HUES6 (cell line): ENCODE measurements at regions not wholly inside any gene's neighbourhood (a gene's known extent, or its start where the extent isn't known, plus 50 kb on each side); places are given as distances from the start of the nearest gene placed in this dataset.
"Not testable (repeated sequence)": the region's sequence is repeated elsewhere in the genome, so short reads cannot be mapped to it uniquely, and the experiment has no call there.

Source experiments
- H3K27ac ChIP-seq: 2 replicates; pipeline ENCODE4 v1.7.0; 2013; ENCODE audit warnings: low read depth, mild to moderate bottlenecking, low read length, inconsistent platforms
- H3K27me3 ChIP-seq: 2 replicates; pipeline ENCODE4 v1.6.1; 2013; ENCODE audit warnings: low read length; ENCODE audit not compliant: control insufficient read depth, insufficient read depth
- H3K36me3 ChIP-seq: 2 replicates; pipeline ENCODE4 v1.6.1; 2013; ENCODE audit warnings: low read length; ENCODE audit not compliant: control insufficient read depth, insufficient read depth
- H3K4me1 ChIP-seq: 2 replicates; pipeline ENCODE4 v1.6.1; 2013; ENCODE audit warnings: low read length; ENCODE audit not compliant: control insufficient read depth, insufficient read depth
- H3K4me3 ChIP-seq: 2 replicates; pipeline ENCODE4 v1.5.1; 2013; ENCODE audit warnings: low read depth, low read length
- H3K9ac ChIP-seq: one replicate; pipeline ENCODE4 v1.6.1; 2013; ENCODE audit warnings: mild to moderate bottlenecking, low read length
- H3K9me3 ChIP-seq: 2 replicates; pipeline ENCODE4 v1.6.1; 2013; ENCODE audit warnings: low read depth, low read length; ENCODE audit not compliant: control insufficient read depth, insufficient read depth

DNA sequence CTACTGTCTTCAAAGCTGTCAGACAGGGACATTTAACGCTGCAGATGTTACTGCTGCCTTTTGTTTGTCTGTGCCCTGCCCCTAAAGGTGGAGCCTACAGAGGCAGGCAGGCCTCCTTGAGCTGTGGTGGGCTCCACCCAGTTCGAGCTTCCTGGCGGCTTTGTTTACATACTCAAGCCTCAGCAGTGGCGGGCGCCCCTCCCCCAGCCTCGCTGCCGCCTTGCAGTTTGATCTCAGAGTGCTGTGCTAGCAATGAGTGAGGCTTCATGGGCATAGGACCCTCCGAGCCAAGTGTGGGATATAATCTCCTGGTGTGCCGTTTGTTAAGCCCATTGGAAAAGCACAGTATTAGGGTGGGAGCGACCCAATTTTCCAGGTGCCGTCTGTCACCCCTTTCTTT, 609.8 kb upstream of the MDGA2 start:
- peaks cover 14% of the 10 kb centered on the region for H3K9me3 ChIP-seq
- H3K27me3 ChIP-seq, H3K4me1 ChIP-seq, H3K9ac ChIP-seq, H3K4me3 ChIP-seq, H3K36me3 ChIP-seq, H3K27ac ChIP-seq: not testable (repeated sequence)

DNA sequence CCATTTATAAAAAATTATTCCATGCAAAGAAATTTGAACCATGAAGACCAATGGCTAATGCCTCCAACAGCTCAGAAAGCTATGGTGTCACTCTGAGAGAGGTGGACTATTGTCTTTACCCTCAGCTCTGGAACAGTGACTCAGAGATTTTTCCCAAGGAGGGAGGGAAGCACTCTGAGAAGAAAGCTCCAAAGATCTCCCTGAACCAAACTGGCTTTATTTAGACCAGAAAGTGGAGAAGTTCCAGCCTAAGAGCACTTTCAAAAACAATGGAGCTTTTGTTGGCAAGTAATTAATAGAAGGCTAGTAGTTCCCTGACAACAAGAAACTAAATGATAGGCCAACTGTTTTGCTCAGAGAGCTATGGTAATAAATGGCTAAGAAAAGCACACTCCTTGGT, 599.9 kb upstream of the MDGA2 start:
- no peaks in the 10 kb centered on the region for H3K36me3 ChIP-seq
- no peaks in the 10 kb centered on the region for H3K9me3 ChIP-seq
- H3K9ac ChIP-seq = no peak overlapping the region
- H3K4me3 ChIP-seq = no peak overlapping the region
- peaks cover 37% of the 10 kb centered on the region for H3K4me1 ChIP-seq
- H3K27ac ChIP-seq = no peak overlapping the region
- H3K27me3 ChIP-seq = no peaks in the 10 kb centered on the region

DNA sequence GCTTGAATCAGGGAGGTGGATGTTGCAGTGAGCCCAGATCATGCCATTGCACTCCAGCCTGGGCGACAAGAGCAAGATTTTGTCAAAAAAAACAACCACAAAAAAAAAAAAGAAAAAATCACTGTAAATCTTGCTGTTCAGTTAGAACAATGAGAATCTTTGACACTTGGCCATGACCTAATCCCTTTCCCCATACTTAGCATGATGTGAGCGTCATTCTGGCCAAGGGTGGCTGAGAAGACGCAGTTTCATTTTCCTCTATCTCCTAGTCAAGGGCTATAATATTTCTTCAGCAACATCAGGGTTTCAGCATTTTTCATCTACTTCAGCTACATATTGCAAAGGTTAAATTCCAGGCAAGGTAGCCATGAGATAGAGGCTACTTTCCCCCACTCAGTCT, 599.4 kb upstream of the MDGA2 start:
- Histone ChIP-seq H3K36me3 (no peaks in the 10 kb centered on the region), H3K4me3 (no peak overlapping the region), H3K9me3 (no peaks in the 10 kb centered on the region), H3K9ac (no peak overlapping the region), H3K4me1 (peaks cover 42% of the 10 kb centered on the region), H3K27ac (no peak overlapping the region), H3K27me3 (no peaks in the 10 kb centered on the region)

GRCh38 chr14:48267926-48268325, 592.5 kb upstream of the MDGA2 start:
- Histone ChIP-seq H3K4me1 (peaks cover 27% of the 10 kb centered on the region), H3K36me3 (peaks cover 11% of the 10 kb centered on the region; the same call in 1 of the 2 replicates), H3K4me3 (peak overlapping the region; percentile 60), H3K9ac (peak overlapping the region; percentile 99), H3K27ac (peak overlapping the region; percentile 76)
- H3K9me3 ChIP-seq, H3K27me3 ChIP-seq: not testable (repeated sequence)

GRCh38 chr14:48266201-48266600, 590.8 kb upstream of the MDGA2 start:
- not testable (repeated sequence) for H3K27me3 ChIP-seq, H3K9me3 ChIP-seq
- peak overlapping the region; percentile 76; the same call in 1 of the 2 replicates for H3K27ac ChIP-seq
- H3K4me1 ChIP-seq = peaks cover 41% of the 10 kb centered on the region
- H3K4me3 ChIP-seq = peak overlapping the region; percentile 60
- H3K36me3 ChIP-seq = peaks cover 20% of the 10 kb centered on the region
- peak overlapping the region; percentile 99 for H3K9ac ChIP-seq

GRCh38 chr14:48261436-48261835, 586.0 kb upstream of the MDGA2 start:
- Histone ChIP-seq H3K27ac (peak overlapping the region; percentile 72), H3K9me3 (no peaks in the 10 kb centered on the region), H3K4me3 (no peak overlapping the region; the same call in 1 of the 2 replicates), H3K9ac (no peak overlapping the region), H3K27me3 (no peaks in the 10 kb centered on the region), H3K4me1 (peaks cover 41% of the 10 kb centered on the region), H3K36me3 (peaks cover 38% of the 10 kb centered on the region)

DNA sequence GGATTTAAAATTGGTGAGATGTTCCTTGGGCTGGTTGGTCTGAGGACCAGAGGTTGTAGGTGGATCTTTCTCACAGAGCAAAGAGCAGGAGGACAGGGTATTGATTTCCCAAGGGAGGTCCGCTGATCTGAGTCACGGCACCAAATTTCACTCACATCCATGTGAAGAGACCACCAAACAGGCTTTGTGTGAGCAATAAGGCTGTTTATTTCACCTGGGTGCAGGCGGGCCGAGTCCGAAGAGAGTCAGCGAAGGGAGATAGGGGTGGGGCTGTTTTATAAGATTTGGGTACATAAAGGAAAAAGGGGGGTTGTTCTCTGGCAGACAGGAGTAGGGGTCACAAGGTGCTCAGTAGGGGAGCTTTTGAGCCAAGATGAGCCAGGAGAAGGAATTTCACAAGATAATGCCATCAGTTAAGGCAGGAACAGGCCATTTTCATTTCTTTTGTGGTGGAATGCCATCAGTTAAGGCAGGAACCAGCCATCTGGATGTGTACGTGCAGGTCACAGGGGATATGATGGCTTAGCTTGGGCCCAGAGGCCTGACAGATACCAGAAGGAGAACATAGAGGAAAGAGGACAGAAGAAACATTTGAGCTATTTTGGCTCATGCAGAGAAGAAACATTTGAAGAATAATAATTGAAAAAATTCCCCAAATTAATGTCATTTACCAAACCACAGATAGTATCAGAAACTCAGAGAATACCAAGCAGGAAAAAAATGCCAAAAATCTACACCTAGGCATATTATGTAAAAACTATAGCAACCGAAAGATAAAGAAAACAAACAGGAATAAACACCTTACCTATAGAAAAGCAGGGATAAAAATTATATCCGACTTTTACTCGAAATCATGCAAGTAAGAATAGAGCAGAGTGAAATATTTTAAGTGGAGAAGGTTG, 585.2 kb upstream of the MDGA2 start:
- H3K9me3 ChIP-seq = not testable (repeated sequence)

DNA sequence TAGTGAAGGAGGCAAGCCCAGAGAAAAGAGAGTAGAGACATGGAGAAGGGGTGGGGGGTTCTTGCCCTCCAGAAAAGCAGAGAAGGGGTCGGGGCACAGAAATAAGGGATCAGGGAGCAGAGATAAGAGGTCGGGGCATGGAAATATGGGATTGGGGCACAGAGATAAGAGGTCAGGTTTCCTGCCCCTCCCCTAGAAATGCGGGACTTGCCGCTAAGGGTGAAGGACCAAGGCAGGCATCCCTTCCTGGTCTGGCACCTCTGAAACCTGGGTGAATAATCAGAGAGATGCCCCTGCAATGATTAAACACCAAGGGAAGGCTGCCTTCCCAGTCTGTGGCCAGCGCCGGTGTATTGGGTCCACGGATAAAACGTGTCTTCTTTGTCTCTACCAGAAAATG, 584.5 kb upstream of the MDGA2 start:
- H3K9ac ChIP-seq = peak overlapping the region; percentile 67
- not testable (repeated sequence) for H3K27me3 ChIP-seq, H3K9me3 ChIP-seq
- H3K36me3 ChIP-seq = peaks cover 41% of the 10 kb centered on the region
- H3K27ac ChIP-seq = peak overlapping the region; percentile 85
- peaks cover 38% of the 10 kb centered on the region for H3K4me1 ChIP-seq
- peak overlapping the region; percentile 52 for H3K4me3 ChIP-seq

More for the DNA sequence above, 585.2 kb upstream of the MDGA2 start:
- H3K4me1 ChIP-seq = peaks cover 41% of the 10 kb centered on the region
- H3K36me3 ChIP-seq = peaks cover 41% of the 10 kb centered on the region
- peak overlapping the region; percentile 85 for H3K27ac ChIP-seq
- H3K27me3 ChIP-seq = not testable (repeated sequence)
- peak overlapping the region; percentile 52 for H3K4me3 ChIP-seq
- peak overlapping the region; percentile 67 for H3K9ac ChIP-seq

DNA sequence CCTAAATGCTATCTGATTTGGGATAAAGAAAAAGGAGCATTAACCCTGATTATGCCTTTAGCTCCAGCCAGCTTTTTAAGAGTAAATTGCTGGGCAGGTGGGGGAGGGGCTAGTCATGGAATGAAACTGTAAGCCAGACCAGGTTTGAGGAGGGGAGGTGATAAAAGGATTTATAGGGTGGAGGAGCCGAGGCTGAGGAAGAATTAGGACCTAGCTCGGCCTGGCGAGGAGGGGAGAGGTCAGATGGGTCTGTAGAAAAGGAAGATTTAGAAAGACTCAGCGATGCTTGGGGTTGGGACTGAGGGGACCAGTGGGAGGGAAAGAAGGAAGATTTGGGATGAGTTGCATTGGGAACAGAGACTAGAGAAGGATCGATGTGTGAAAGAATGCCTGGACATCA, 583.8 kb upstream of the MDGA2 start:
- peaks cover 41% of the 10 kb centered on the region for H3K36me3 ChIP-seq
- H3K4me3 ChIP-seq = peak overlapping the region; percentile 52
- H3K27ac ChIP-seq, H3K9me3 ChIP-seq, H3K27me3 ChIP-seq: not testable (repeated sequence)
- peaks cover 40% of the 10 kb centered on the region for H3K4me1 ChIP-seq
- peak overlapping the region; percentile 67 for H3K9ac ChIP-seq

DNA sequence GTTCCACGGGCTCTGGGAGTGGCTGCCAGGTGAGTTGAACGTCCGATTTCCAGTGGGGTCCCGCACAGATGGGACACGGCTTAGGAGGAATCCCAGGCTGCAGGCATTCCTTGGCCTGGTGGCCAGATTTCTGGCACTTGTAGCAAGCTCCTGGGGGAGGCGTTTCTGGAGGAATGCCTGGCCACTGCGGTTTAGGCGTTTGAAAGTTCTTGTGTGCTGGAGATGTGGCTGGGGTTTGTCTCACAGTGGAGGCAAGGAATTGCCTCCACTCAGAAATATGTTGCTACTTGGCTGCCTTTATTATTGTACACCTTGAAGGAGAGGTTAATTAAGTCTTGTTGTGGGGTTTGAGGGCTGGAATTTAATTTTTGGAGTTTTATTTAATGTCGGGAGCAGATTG, 583.3 kb upstream of the MDGA2 start:
- Histone ChIP-seq H3K4me1 (peaks cover 45% of the 10 kb centered on the region), H3K36me3 (peaks cover 41% of the 10 kb centered on the region), H3K4me3 (peak overlapping the region; percentile 52; the same call in 1 of the 2 replicates)
- not testable (repeated sequence) for H3K27me3 ChIP-seq, H3K9me3 ChIP-seq, H3K9ac ChIP-seq, H3K27ac ChIP-seq

GRCh38 chr14:48253020-48253419, 577.6 kb upstream of the MDGA2 start:
- H3K27ac ChIP-seq = no peak overlapping the region
- no peak overlapping the region for H3K9ac ChIP-seq
- peaks cover 15% of the 10 kb centered on the region for H3K4me1 ChIP-seq
- peaks cover 43% of the 10 kb centered on the region for H3K36me3 ChIP-seq
- no peaks in the 10 kb centered on the region for H3K27me3 ChIP-seq
- no peak overlapping the region for H3K4me3 ChIP-seq
- H3K9me3 ChIP-seq = no peaks in the 10 kb centered on the region
